Transverse colon (tissue), 4 donors: ENCODE measurements at regions not wholly inside any gene's neighbourhood (a gene's known extent, or its start where the extent isn't known, plus 50 kb on each side); places are given as distances from the start of the nearest gene placed in this dataset.

Experiments
- CTCF ChIP-seq, 5 experiments: fragments of 200-600 bp in 3 of 5; fragments of 450-650 bp in 2 of 5; sonication (generic) in 3 of 5; IDR thresholded peaks; 1 replicate in 2 of 5; 2 replicates in 3 of 5; pipeline ENCODE4 v1.5.1; 2016 to 2017; ENCODE audit warnings: antibody characterized with exemption in 5 of 5, inconsistent platforms in 3 of 5, mild to moderate bottlenecking in 2 of 5, moderate library complexity in 1 of 5
- EP300 ChIP-seq: sonication (generic); formaldehyde crosslinking; IDR thresholded peaks from one replicate; pipeline ENCODE4 v1.6.1; 2017; ENCODE audit warnings: antibody characterized with exemption, low read depth
- POLR2A ChIP-seq: fragments of 450-650 bp; IDR thresholded peaks from one replicate; pipeline ENCODE4 v1.6.1; 2016; ENCODE audit warnings: antibody characterized with exemption, mild to moderate bottlenecking, moderate library complexity
- POLR2AphosphoS5 ChIP-seq, 3 donors: sonication (generic); formaldehyde crosslinking; IDR thresholded peaks; one replicate each; pipeline ENCODE4 v1.6.1; 2016; ENCODE audit warnings: antibody characterized with exemption in 3 of 3

GRCh38 chr7:69517985-69518704 is 80.1 kb upstream of the AUTS2 start:
- TF ChIP-seq POLR2AphosphoS5 (IDR thresholded peaks at IDR 0.05) (no peak), CTCF (IDR thresholded peaks at IDR 0.05) (no peak), POLR2A (no peak), EP300 (no peak)
